ENCODE measurements at regions not wholly inside any gene's neighbourhood (a gene's known extent, or its start where the extent isn't known, plus 50 kb on each side); places are given as distances from the start of the nearest gene placed in this dataset.
"Not testable (repeated sequence)": the region's sequence is repeated elsewhere in the genome, so short reads cannot be mapped to it uniquely, and the experiment has no call there.

DNA sequence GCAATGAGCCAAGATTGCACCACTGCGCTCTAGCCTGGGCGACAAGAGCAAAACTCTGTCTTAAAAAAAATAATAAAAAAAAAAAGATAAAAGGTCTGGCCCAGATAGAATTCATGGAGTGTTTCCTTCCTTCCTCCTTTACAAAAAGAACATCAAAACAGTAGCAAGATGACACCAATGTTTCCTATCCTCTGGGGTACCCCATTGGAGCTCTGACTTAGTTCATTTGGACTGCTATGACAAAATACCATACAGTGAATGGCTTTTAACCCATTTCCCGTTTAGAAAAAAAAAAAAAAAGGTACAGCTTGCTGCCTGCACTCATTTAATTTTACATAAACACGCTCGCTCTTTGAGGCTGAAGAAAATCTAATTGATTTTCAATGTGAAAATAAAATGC, 89.9 kb upstream of the PRKX start:
- no peak overlapping the region for H3K4me3 Mint-ChIP-seq
- peaks cover 9 to 40% of the 10 kb centered on the region in 2 donors for H3K27me3 Mint-ChIP-seq
- H3K36me3 Mint-ChIP-seq: no peaks in the 10 kb centered on the region
- DNase-seq (no peak), ATAC-seq (replicated peaks) (no peak)
- H3K27ac Mint-ChIP-seq: no peak overlapping the region
- H3K4me1 Mint-ChIP-seq: no peaks in the 10 kb centered on the region
- no peaks in the 10 kb centered on the region for H3K9me3 Mint-ChIP-seq

DNA sequence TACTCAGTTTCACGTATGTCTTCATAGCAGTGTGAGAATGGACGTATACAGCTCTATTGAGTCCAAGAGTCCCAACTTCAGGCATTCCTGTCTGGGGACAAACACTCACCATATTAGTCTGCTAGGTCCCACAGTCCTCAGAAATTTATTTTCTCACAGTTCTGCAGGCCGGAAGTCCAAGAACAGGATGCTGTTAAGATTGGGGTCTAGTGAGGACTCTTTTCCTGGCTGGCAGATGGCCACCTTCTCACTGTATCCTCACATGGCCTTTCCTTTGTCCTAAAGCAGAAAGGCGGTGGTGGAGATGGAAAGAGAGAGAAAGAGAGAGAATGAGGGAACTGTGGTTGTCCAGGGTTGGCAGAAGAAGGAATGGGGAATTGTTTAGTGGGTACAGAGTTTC, 82.0 kb upstream of the PRKX start:
- H3K4me3 Mint-ChIP-seq; H3K4me1 Mint-ChIP-seq; H3K9me3 Mint-ChIP-seq; H3K36me3 Mint-ChIP-seq; DNase-seq; ATAC-seq (replicated peaks); H3K27ac Mint-ChIP-seq: not testable (repeated sequence)
- peaks cover 12 to 40% of the 10 kb centered on the region in 2 donors for H3K27me3 Mint-ChIP-seq

DNA sequence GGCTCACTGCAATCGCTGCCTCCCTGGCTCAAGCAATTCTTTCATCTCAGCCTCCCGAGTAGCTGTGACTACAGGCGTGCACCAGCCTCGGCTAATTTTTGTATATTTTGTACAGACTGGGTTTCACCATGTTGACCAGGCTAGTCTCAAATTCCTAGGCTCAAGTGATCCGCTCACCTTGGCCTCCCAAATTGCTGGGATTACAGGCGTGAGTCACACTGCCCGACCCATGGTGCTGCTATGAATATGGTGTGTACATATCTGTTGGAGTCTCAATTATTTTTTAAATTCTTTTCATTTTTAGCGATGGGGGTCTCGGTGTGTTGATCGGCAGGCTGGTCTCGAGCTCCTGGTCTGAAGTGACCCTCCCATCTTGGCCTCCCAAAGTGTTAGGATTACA, 78.0 kb upstream of the PRKX start:
- DNase-seq: no peak
- no peak for ATAC-seq (replicated peaks)
- Mint-ChIP-seq H3K27ac (no peak overlapping the region), H3K27me3 (peaks cover 12 to 39% of the 10 kb centered on the region in 2 donors), H3K4me1 (peaks cover 0 to 2% of the 10 kb centered on the region in 2 donors), H3K4me3 (no peak overlapping the region), H3K9me3 (no peaks in the 10 kb centered on the region), H3K36me3 (no peaks in the 10 kb centered on the region)

DNA sequence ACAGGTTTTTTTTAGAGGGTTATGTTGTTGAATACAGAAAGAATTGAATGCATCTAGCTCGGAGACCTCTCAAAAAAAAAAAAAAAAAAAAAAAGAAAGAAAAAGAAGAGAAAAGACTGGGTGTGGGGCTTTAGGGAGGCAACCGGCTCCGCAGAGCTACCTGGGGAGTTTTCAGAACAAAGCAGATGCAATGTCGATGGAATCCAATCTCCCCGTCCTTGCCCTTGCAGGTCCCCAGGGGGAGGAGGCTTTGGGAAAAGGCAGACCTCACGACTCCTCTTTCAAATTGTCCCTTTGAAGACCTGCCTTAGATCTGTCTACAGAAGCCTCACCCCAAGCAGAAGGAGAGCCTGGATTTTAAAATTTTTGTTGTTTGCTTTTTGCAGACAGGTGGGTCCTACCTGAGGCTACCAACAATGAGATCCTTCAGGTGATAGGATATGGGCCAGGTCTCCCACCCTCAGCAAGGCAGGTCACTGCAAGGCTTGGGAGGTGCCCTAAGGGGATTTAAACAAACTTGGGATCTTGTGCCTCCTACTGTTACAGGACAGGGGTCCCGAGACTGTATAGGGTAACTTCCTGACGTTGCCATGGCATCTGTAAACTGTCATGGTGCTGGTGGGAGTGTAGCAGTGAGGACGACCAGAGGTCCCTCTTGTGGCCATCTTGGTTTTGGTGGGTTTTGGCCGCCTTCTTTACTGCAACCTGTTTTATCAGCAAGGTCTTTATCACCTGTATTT, 75.2 kb upstream of the PRKX start:
- DNase-seq: no peak
- Mint-ChIP-seq H3K27ac (no peak overlapping the region), H3K27me3 (peaks cover 12 to 43% of the 10 kb centered on the region in 2 donors), H3K9me3 (peaks cover 2 to 9% of the 10 kb centered on the region in 2 donors), H3K36me3 (peaks cover 0 to 5% of the 10 kb centered on the region in 2 donors), H3K4me3 (no peak overlapping the region), H3K4me1 (peaks cover 0 to 5% of the 10 kb centered on the region in 2 donors)
- ATAC-seq (replicated peaks): no peak

DNA sequence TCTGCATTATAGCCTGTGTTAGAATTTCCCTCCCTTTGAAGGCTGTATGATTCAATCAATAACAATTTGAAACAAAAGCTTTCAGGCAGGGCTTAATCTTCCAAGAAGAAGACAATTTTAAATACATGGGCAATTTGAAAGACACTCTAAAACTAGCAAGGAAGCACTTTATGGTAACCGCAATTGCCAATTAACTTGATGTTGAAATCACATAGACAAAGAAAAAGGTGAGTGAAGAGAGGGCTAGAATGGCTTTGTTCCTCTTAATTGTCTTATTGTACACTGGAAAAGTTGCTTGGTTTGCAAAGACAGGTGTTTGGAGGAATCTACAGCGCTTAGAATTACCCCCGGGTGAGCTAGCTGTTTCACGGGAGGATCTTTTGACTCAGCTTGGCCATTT, 74.4 kb upstream of the PRKX start:
- DNase-seq (no peak), ATAC-seq (replicated peaks) (no peak)
- peaks cover 0 to 5% of the 10 kb centered on the region in 2 donors for H3K36me3 Mint-ChIP-seq
- peaks cover 0 to 5% of the 10 kb centered on the region in 2 donors for H3K4me1 Mint-ChIP-seq
- H3K9me3 Mint-ChIP-seq: peaks cover 2 to 13% of the 10 kb centered on the region in 2 donors
- H3K4me3 Mint-ChIP-seq: no peak overlapping the region
- H3K27ac Mint-ChIP-seq: no peak overlapping the region
- peaks cover 10 to 38% of the 10 kb centered on the region in 2 donors for H3K27me3 Mint-ChIP-seq

DNA sequence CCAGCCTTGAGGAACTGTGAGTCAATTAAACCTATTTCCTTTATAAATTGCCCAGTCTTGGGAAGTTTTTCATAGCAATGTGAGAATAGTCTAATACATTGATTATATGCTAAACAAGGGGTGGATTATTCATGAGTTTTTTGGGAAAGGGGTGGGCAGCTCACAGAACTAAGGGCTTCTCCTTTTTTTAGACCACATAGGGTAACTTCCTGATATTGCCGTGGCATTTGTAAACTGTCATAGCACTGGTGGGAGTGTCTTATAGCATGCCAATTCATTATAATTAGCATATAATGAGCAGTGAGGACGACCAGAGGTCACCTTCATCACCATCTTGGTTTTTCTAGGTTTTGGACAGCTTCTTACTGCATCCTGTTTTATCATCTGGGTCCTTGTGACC, 72.4 kb upstream of the PRKX start:
- H3K9me3 Mint-ChIP-seq: peaks cover 2 to 13% of the 10 kb centered on the region in 2 donors
- peaks cover 0 to 33% of the 10 kb centered on the region in 2 donors for H3K27me3 Mint-ChIP-seq
- H3K27ac Mint-ChIP-seq: not testable (repeated sequence)

DNA sequence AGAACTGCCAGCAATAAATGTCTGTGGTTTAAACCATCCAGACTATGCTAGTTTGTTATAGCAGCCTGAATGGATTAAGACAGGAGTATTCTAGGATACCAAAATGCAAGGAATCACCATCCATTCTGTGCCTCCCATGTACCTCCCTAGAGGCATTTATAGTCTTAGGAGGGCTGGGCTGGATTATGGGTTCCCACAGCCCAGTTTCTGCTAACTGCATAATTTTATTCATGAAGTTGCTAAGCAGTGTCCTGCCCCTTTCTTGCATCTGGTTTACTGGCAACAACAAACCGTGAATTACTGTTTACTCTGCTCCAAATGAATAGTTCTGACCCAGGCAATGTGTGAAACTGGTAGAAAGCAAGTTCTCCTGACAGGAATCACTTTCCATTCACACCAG, 67.1 kb upstream of the PRKX start:
- Mint-ChIP-seq H3K36me3 (peaks cover 0 to 5% of the 10 kb centered on the region in 2 donors), H3K4me3 (no peak overlapping the region), H3K4me1 (peaks cover 0 to 4% of the 10 kb centered on the region in 2 donors), H3K9me3 (peaks cover 2 to 12% of the 10 kb centered on the region in 2 donors), H3K27me3 (peaks cover 0 to 25% of the 10 kb centered on the region in 2 donors), H3K27ac (no peak overlapping the region)
- ATAC-seq (replicated peaks) (no peak), DNase-seq (no peak)

More for the DNA sequence above, 72.4 kb upstream of the PRKX start:
- not testable (repeated sequence) for H3K4me3 Mint-ChIP-seq; ATAC-seq (replicated peaks); DNase-seq; H3K4me1 Mint-ChIP-seq; H3K36me3 Mint-ChIP-seq

DNA sequence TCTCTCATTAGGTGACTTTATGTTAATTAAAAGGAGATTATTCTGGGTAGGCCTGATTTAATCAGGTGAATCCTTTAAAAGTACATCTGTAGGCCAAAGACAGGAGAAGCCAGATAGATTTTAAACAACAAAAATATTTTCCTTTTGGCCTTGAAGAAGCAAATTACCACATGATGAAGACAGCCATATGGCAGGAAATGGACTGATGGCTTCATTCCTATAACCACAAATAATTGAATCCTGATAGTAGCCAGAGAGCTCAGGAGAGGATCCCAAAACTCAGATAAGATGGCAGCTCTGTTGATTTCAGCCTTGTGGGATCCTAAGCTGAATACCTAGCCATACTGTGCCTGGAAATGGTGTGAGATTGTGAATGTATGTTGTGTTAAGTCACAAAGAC, 66.1 kb upstream of the PRKX start:
- ATAC-seq (replicated peaks): no peak
- no peaks in the 10 kb centered on the region for H3K36me3 Mint-ChIP-seq
- no peak for DNase-seq
- H3K27ac Mint-ChIP-seq: no peak overlapping the region
- peaks cover 0 to 4% of the 10 kb centered on the region in 2 donors for H3K9me3 Mint-ChIP-seq
- no peak overlapping the region for H3K4me3 Mint-ChIP-seq
- H3K27me3 Mint-ChIP-seq: peaks cover 0 to 19% of the 10 kb centered on the region in 2 donors
- H3K4me1 Mint-ChIP-seq: peaks cover 0 to 2% of the 10 kb centered on the region in 2 donors

DNA sequence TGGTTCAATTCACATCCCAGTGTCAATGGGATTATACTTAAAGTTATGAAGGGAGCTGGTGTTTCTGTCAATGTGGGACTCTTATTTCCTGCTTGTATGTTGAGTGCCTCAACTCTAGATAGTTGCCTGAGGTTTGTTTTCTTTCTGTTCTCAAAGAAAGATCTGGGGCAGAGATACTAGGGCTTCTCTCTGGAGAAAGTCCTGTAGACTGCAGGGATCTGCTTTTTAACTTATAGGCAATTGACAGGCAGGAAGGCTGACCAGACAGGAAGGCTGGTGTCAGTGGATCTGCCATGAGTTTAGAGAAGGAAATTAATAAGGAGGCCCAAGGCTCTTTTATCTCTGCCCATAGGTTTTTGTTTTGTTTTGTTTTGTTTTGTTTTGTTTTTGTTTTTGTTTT, 64.0 kb upstream of the PRKX start:
- peaks cover 0 to 26% of the 10 kb centered on the region in 2 donors for H3K27me3 Mint-ChIP-seq
- H3K4me3 Mint-ChIP-seq: no peak overlapping the region
- H3K27ac Mint-ChIP-seq: no peak overlapping the region
- DNase-seq (no peak), ATAC-seq (replicated peaks) (no peak)
- H3K36me3 Mint-ChIP-seq: no peaks in the 10 kb centered on the region
- H3K4me1 Mint-ChIP-seq: peaks cover 0 to 2% of the 10 kb centered on the region in 2 donors
- no peaks in the 10 kb centered on the region for H3K9me3 Mint-ChIP-seq

DNA sequence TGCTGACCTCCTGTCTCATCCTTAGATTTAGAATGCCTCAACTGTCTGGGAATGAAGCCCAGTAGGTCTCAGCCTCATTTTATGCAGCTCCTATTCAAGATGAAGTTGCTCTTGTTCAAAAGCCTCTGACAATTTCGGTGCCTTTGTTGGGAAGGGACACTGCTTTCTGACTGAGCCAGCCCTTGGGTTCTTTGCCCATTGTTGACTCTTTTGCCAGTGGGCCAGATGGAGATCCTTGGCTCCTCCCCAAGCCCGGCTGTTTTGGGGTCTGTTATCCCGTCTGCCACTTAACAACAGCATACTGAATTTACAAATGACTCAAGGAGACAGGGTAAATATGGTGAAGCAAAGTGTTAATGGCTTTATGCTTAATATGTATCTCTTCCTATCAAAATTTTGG, 58.3 kb upstream of the PRKX start:
- Mint-ChIP-seq H3K27ac (no peak overlapping the region), H3K4me3 (no peak overlapping the region), H3K27me3 (peaks cover 0 to 20% of the 10 kb centered on the region in 2 donors), H3K4me1 (no peaks in the 10 kb centered on the region), H3K9me3 (no peaks in the 10 kb centered on the region), H3K36me3 (no peaks in the 10 kb centered on the region)
- DNase-seq (no peak), ATAC-seq (replicated peaks) (no peak)

DNA sequence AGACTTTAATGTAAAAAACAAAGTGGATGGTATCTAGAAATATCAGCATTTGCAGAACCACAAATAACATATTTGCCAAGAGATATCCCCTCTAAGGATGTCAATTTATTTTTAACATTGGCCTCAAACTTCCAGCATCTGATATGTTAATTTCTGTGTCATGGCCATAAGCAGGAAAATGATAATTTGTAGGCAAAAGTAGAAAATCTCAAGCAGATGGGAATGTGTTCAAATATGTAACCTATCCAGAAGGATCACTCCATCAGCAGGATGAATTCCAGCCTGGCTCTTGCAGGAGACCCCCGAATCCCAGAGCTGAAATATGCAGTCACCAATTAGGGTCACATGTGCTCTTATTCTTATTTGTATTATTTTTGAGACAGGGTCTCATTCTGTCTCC, 55.4 kb upstream of the PRKX start:
- H3K9me3 Mint-ChIP-seq: peaks cover 4 to 10% of the 10 kb centered on the region in 2 donors
- no peak overlapping the region for H3K4me3 Mint-ChIP-seq
- no peaks in the 10 kb centered on the region for H3K36me3 Mint-ChIP-seq
- DNase-seq (no peak), ATAC-seq (replicated peaks) (no peak)
- H3K27ac Mint-ChIP-seq: no peak overlapping the region
- no peaks in the 10 kb centered on the region for H3K4me1 Mint-ChIP-seq
- peaks cover 6 to 23% of the 10 kb centered on the region in 2 donors for H3K27me3 Mint-ChIP-seq
